ENCODE measurements at regions not wholly inside any gene's neighbourhood (a gene's known extent, or its start where the extent isn't known, plus 50 kb on each side); places are given as distances from the start of the nearest gene placed in this dataset.
"Not testable (repeated sequence)": the region's sequence is repeated elsewhere in the genome, so short reads cannot be mapped to it uniquely, and the experiment has no call there.

GRCh38 chr20:5453745-5454144, 137.0 kb upstream of the PROKR2 start:
- not testable (repeated sequence) for TF ChIP-seq BRCA1 (IDR thresholded peaks at IDR 0.05; ENCODE audit: low read depth, low read length); POLR2A (IDR thresholded peaks at IDR 0.05; ENCODE audit: control extremely low read depth in 1 of 2, low read depth in 2 of 2, low read length in 2 of 2); YY1 (IDR thresholded peaks at IDR 0.05; ENCODE audit: low read depth, low read length); KDM1A (IDR thresholded peaks at IDR 0.05; ENCODE audit: borderline replicate concordance, low read length); CTCF (IDR thresholded peaks at IDR 0.05; ENCODE audit: control extremely low read depth in 1 of 3, insufficient read depth in 1 of 3, low read depth in 1 of 3, low read length in 3 of 3); RAD21 (IDR thresholded peaks at IDR 0.05 in 1 of 2, conservative IDR thresholded peaks at IDR 0.05 in 1 of 2; ENCODE audit: low read depth in 2 of 2, low read length in 2 of 2)
